Ovary (tissue), 3 donors: ENCODE measurements at regions not wholly inside any gene's neighbourhood (a gene's known extent, or its start where the extent isn't known, plus 50 kb on each side); places are given as distances from the start of the nearest gene placed in this dataset.

Experiments
- EP300 ChIP-seq: sonication (generic); formaldehyde crosslinking; IDR thresholded peaks from one replicate; pipeline ENCODE4 v1.6.1; 2017; ENCODE audit warnings: antibody characterized with exemption
- POLR2A ChIP-seq: fragments of 450-650 bp; IDR thresholded peaks from one replicate; pipeline ENCODE4 v1.6.1; 2017; ENCODE audit warnings: antibody characterized with exemption, mild to moderate bottlenecking, moderate library complexity
- TF ChIP-seq, protein P1 (sequence below), 3 donors: fragments of 450-650 bp in 2 of 3; fragments of 200-600 bp in 1 of 3; IDR thresholded peaks; one replicate each; pipeline versions ENCODE4 v1.5.1 to v1.8.0; 2016 to 2022; ENCODE audit warnings: antibody characterized with exemption in 3 of 3, mild to moderate bottlenecking in 1 of 3
- donor health status: DM: no; HTN: no; CAD: no.

GRCh38 chr6:91279740-91280493, 693.0 kb upstream of the MAP3K7 start:
- TF ChIP-seq, protein P1, sequence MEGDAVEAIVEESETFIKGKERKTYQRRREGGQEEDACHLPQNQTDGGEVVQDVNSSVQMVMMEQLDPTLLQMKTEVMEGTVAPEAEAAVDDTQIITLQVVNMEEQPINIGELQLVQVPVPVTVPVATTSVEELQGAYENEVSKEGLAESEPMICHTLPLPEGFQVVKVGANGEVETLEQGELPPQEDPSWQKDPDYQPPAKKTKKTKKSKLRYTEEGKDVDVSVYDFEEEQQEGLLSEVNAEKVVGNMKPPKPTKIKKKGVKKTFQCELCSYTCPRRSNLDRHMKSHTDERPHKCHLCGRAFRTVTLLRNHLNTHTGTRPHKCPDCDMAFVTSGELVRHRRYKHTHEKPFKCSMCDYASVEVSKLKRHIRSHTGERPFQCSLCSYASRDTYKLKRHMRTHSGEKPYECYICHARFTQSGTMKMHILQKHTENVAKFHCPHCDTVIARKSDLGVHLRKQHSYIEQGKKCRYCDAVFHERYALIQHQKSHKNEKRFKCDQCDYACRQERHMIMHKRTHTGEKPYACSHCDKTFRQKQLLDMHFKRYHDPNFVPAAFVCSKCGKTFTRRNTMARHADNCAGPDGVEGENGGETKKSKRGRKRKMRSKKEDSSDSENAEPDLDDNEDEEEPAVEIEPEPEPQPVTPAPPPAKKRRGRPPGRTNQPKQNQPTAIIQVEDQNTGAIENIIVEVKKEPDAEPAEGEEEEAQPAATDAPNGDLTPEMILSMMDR (IDR thresholded peaks at IDR 0.05): no peak
- no peak for TF ChIP-seq POLR2A
- TF ChIP-seq EP300: no peak
